DMS153 treated with DMSO at 0.1 percent for 48 hours (cell line): ENCODE measurements at regions not wholly inside any gene's neighbourhood (a gene's known extent, or its start where the extent isn't known, plus 50 kb on each side); places are given as distances from the start of the nearest gene placed in this dataset.
"Not testable (repeated sequence)": the region's sequence is repeated elsewhere in the genome, so short reads cannot be mapped to it uniquely, and the experiment has no call there.

Source experiments
- DNase-seq: peaks from one replicate; lab custom pipeline; 2025; ENCODE audit not compliant: unreplicated experiment; lab: John Stamatoyannopoulos, UW

GRCh38 chr2:199040522-199040921 is 417.2 kb downstream of the SATB2 start:
- no peak for DNase-seq

GRCh38 chr2:199033761-199034160 is 424.0 kb downstream of the SATB2 start:
- not testable (repeated sequence) for DNase-seq

GRCh38 chr2:199025146-199025545 is 432.6 kb downstream of the SATB2 start:
- no peak for DNase-seq

- DNase-seq = no peak
Observed at GRCh38 chr2:199024224-199024623, 433.5 kb downstream of the SATB2 start.

- DNase-seq = no peak
Observed at GRCh38 chr2:199019898-199020507, 437.7 kb downstream of the SATB2 start.

DNA sequence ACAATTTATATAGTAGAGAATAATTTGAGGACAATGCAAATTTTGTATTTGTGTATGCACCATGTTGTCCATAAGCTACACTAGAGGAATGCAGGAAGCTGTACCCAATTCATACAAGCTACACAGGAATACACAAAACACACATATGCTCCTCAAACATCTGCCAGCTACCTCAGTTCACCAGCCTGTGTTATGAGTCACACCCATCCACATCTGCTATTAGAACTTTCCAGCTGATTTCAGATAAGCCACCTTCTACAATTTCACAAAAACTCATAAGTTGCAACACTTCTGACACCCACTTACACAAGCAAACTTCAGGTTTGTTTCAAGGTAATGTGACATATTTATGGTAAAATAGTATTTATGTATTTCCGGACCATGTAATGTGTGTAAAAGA is 438.9 kb downstream of the SATB2 start:
- DNase-seq = no peak

GRCh38 chr2:199015072-199015471 is 442.7 kb downstream of the SATB2 start:
- no peak for DNase-seq

- no peak for DNase-seq
Observed at GRCh38 chr2:199014226-199014625, 443.5 kb downstream of the SATB2 start.

DNA sequence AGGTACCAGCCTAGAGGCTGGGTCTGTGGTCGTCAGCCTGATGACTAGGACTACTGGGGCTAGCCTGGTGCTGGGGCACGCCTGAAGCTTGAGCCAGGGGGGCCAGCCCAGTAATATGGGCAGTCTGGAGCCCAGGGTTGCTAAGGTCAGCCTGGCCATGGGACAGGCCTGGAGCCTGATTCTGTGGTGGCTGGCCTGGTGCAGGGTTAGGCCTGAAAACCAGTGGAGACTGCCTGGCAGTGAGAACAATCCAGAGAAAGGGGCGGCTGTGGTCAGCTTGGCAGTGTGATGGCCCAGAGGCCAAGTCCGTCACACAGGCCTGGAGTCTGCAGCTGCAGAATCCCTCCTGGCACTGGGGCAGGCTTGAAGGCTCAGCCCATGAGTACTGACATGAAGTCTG is 445.8 kb downstream of the SATB2 start:
- no peak for DNase-seq

GRCh38 chr2:198994678-198995077 is 463.1 kb downstream of the SATB2 start:
- DNase-seq = no peak

DNA sequence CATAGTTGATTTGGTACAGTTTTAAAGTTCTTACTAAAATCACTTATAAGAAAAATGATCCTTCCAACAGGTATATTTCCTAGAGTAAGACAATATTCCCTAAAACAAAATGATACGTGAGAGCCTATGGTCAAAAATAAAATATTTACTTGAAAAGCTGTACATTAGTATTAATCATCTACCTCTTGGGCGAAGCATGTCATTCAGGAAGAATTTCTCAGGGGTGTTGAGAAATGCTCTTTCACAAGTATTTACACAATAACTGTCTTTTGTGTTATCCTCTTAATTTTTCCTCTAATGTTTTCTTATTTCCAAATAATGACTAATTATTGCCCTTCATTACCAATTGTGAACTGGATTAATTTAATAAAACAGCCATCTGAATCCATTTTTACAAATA is 466.3 kb downstream of the SATB2 start:
- DNase-seq = no peak

DNA sequence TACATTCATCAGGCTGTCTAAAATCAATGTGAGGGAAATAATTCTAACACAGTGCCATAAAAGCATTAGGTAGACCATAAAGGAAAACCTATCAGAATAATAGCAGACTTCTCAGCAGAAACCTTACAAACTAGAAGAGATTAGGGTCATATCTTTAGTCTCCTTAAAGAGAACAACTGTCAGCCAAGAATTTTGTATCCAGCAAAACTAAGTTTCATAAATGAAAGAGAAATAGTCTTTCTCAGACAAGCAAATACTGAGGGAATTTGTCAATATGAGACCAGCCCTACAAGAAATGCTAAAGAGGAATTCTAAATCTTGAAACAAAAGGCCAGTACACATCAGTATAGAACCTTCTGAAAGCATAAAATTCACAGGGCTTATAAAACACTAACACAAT is 482.0 kb downstream of the SATB2 start:
- DNase-seq = no peak

DNA sequence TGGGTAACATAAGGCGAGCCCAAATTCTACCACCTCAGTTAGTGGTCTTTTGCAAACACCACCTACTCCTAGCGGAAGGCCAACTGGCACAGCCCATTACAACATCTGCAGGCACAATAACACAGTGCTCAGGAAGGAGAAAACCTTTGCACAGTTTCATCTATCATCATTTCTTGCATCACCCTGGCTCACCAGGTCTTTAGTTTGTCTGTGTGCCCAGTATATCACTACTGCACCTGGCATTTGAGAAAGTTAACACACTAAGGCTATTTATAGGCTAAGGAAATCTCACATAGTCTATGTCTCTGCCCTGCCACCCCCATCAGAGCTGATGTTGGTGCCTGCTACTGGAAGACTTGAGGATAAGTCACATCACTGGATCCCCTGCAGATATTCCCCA is 484.0 kb downstream of the SATB2 start:
- no peak for DNase-seq

GRCh38 chr2:198973181-198973580 is 484.6 kb downstream of the SATB2 start:
- no peak for DNase-seq

DNA sequence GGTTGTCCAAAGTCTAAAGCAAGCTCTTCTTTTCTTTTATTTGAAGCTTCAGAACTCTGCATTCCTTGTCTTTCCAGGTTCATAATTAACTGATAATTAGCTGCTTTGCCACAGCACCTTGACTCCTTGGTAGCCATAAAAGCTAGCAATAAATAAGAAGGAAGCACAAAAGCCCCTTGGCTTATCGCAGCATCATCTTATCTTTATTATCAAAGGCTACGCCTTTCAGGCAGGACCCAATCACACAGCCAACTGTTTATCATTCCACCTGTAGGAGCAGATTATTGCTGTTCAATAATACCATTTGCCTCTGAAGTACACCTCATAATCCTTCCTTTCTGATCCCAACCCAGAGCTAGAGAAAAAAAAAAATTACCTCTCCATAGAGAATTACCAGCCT is 489.2 kb downstream of the SATB2 start:
- DNase-seq = no peak

- DNase-seq = no peak
Observed at GRCh38 chr2:198966269-198966668, 491.5 kb downstream of the SATB2 start.

- DNase-seq = no peak
Observed at GRCh38 chr2:198961547-198961946, 496.2 kb downstream of the SATB2 start.

DNA sequence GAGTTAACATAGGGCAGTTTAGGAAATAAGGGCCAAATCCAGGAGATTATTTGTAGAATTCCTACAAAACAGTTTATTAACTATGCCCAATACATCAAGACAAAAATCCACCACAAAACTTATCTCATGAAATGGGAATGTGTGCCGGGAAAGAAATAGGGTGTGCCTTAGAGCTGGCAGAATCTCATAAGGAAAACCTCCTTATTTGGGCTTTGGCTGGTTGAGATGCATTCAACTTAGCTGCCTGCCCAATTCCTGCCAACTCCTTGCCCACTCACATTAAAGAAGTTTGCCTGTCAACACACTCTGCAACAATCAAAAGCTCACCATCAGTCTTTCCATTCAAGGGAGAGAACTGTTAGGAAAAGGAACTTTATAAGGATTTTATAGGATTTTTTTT is 500.6 kb downstream of the SATB2 start:
- no peak for DNase-seq

GRCh38 chr2:198953328-198953727 is 504.4 kb downstream of the SATB2 start:
- DNase-seq = no peak

DNA sequence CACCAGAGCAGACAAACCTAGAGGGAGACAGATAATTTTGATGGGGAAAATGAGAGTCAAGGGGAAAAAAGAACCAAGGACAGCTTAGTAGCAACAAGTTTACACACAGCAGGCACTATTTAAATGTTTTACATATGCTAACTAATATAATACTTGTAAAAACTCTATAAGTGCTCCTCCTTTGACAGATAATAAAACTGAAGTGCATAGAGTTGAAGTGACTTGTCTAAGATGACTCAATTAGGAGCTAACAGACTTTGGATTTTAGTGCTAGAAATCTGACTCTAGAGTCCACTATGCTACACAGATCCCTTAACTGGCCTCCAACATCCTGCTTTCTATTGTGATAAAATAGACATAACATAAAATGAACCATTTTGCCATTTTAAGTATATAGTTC is 506.9 kb downstream of the SATB2 start:
- DNase-seq = no peak

- no peak for DNase-seq
Observed at GRCh38 chr2:198945496-198945895, 512.2 kb downstream of the SATB2 start.

DNA sequence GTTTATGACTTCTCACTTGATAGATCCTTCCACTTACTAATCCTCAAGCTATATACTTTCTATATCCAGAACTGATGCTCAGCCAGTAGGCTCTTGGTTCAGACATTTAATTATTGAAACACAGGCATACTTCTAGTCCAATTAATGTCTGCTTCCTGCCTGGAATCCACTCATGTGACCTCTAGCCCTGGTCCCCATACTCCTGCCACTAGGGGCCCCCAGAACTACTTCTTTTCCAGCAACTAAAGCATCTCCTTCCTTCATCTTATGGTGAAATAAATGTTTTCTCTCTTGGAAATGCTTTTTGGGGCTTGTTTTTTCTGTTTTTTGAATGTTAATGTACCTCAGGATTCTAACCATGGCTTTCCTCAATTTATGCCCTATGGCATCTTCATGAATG is 527.6 kb downstream of the SATB2 start:
- no peak for DNase-seq

DNA sequence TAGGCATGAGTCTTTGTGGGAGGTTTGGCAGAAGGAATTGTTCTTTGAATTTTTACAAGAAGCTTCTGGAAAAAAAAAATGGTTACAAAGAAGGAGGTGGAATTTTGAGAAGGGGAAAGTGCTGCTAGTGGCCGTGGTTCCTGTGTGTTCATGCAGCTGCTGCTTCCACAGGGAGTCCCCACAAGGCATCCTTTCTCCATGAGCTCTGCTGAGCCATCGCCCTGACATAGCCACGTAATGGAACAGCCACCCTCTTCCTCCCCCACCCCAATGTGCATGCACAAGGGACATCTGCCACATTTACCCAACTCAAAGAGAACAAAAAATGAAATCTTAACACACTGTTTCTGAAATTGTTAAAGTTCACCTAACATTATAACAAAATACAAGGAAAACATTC is 529.7 kb downstream of the SATB2 start:
- DNase-seq = no peak
